Kidney (tissue), 13 donors: ENCODE measurements at regions not wholly inside any gene's neighbourhood (a gene's known extent, or its start where the extent isn't known, plus 50 kb on each side); places are given as distances from the start of the nearest gene placed in this dataset.

Source experiments
- DNase-seq, 5 donors: peaks; one replicate each; pipeline ENCODE4 v3.0.0-alpha.2; 2013 to 2020
- FAIRE-seq: peaks from 2 replicates; lab custom pipeline; 2012; peaks lifted over from hg19 to GRCh38; lab: Jason Lieb, UNC
- H3K27ac ChIP-seq, 2 donors: one replicate each; pipeline ENCODE4 v1.7.0; 2013; ENCODE audit warnings: low read depth in 2 of 2, low read length in 2 of 2, inconsistent platforms in 1 of 2
- H3K27me3 ChIP-seq: one replicate; pipeline ENCODE4 v1.7.1; 2013; ENCODE audit warnings: low read length, inconsistent platforms; ENCODE audit not compliant: control insufficient read depth, insufficient read depth
- H3K36me3 ChIP-seq, 3 donors: one replicate each; pipeline versions ENCODE4 v1.7.0 to v1.7.1; 2013; ENCODE audit warnings: low read length in 3 of 3, control low read depth in 1 of 3, inconsistent platforms in 1 of 3; ENCODE audit not compliant: insufficient read depth in 3 of 3, control insufficient read depth in 2 of 3
- H3K4me1 ChIP-seq, 3 donors: one replicate each; pipeline versions ENCODE4 v1.7.0 to v1.7.1; 2013; ENCODE audit warnings: low read length in 3 of 3, inconsistent platforms in 1 of 3, low read depth in 1 of 3; ENCODE audit not compliant: control insufficient read depth in 2 of 3, insufficient read depth in 2 of 3
- H3K4me3 ChIP-seq, 3 donors: one replicate each; pipeline versions ENCODE4 v1.7.0 to v1.8.1; 2013; ENCODE audit warnings: low read length in 3 of 3, control low read depth in 1 of 3, inconsistent platforms in 1 of 3
- H3K9ac ChIP-seq, 3 donors: one replicate each; pipeline versions ENCODE4 v1.7.0 to v1.7.1; 2013; ENCODE audit warnings: low read length in 3 of 3, control low read depth in 1 of 3, inconsistent platforms in 1 of 3
- H3K9me3 ChIP-seq, 3 donors: one replicate each; pipeline versions ENCODE4 v1.7.0 to v1.7.1; 2013; ENCODE audit warnings: low read length in 3 of 3, control low read depth in 1 of 3, inconsistent platforms in 1 of 3; ENCODE audit not compliant: control insufficient read depth in 2 of 3, insufficient read depth in 1 of 3
- CTCF ChIP-seq: IDR thresholded peaks from 3 replicates; pipeline ENCODE4 v1.5.1; 2012; ENCODE audit warnings: mild to moderate bottlenecking, moderate library complexity, borderline replicate concordance; ENCODE audit not compliant: insufficient read depth; ENCODE audit errors: extremely low read depth
- intact Hi-C: fragments of 100-400 bp; cut with DNase I; formaldehyde crosslinking; loops from one replicate; pipeline ENCODE4 v1.11.1; 2022
- donor health status: control.
- donor health status: control.
- donor health status: control.
- donor health status: control.
- donor health status: control.
- donor health status: DM: yes; HTN: yes; CAD: no.
- donor health status: Normal renal cell carcinoma (clear cell type).

DNA sequence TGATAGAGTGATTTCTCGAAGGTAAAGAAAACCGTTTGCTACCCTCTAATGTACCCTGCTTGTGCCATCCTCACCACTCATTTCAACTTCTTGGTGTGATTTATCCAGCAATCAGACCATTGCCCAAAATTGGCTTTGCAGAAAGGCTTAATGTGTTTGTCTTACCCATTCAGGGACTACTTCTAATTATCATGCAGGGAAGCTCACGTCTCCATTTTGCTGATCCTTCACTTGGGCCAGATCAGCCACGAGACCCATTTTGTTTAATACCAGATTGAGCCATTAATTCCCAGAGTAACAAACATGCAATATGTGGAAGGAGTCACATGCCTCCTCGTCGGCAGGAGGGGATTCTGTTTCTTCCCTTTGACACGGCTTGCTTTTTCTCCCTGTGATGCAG, 51.1 kb upstream of the CRY1 start:
- intact Hi-C loops, result no loop called here
- H3K9ac ChIP-seq, result no peak overlapping the region

DNA sequence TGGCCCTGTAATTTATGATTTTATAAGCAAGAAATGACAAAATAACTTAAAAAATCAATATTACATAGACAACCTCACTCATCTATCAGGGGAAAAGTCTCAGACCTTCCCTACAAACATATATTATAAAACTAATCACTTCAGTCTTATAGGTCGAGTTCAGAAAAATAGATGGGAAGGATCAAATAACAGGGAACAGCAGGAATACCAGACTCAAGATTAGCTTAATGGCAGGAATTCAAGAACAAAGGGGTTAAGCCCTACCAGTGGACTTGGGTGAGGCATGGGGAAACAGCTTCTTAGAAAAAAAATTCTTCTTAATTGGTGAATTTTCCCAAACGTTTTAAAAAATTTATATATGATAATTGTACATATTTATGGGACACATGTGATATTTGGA, 51.6 kb upstream of the CRY1 start:
- no peaks in the 10 kb centered on the region for H3K36me3 ChIP-seq
- DNase-seq (no peak), FAIRE-seq (no peak)
- H3K4me1 ChIP-seq, result no peaks in the 10 kb centered on the region
- TF ChIP-seq CTCF, result no peak
- no peak overlapping the region for H3K27ac ChIP-seq
- intact Hi-C loops, result no loop called here
- H3K27me3 ChIP-seq, result no peaks in the 10 kb centered on the region
- no peaks in the 10 kb centered on the region for H3K9me3 ChIP-seq
- no peak overlapping the region for H3K4me3 ChIP-seq
- H3K9ac ChIP-seq, result no peak overlapping the region

More for the DNA sequence above, 51.1 kb upstream of the CRY1 start:
- H3K27me3 ChIP-seq, result no peaks in the 10 kb centered on the region
- no peak overlapping the region for H3K27ac ChIP-seq
- TF ChIP-seq CTCF, result no peak
- DNase-seq, result no peak
- H3K4me3 ChIP-seq, result no peak overlapping the region
- H3K9me3 ChIP-seq, result no peaks in the 10 kb centered on the region
- H3K36me3 ChIP-seq, result no peaks in the 10 kb centered on the region
- no peaks in the 10 kb centered on the region for H3K4me1 ChIP-seq
- no peak for FAIRE-seq

DNA sequence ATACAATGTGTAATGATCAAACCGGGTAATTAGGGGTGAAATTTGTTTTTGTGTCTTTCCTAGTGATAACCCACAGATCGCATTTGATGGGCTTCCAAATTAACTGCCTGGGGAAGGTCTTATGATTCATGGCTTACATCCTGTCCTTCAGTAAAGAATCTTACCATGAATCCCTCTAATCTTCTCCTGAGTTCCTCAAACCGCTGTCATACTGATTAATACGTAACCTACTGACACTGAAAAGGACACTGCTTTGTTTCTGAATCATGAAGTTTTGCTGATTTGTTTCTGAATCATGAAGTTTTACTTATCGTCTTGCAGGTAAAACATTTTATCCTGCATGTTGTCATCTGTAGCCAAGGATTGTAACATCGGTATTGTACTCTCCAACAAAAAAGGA, 52.0 kb upstream of the CRY1 start:
- no peaks in the 10 kb centered on the region for H3K9me3 ChIP-seq
- no peaks in the 10 kb centered on the region for H3K27me3 ChIP-seq
- FAIRE-seq (no peak), DNase-seq (no peak)
- no peak overlapping the region for H3K9ac ChIP-seq
- no peak overlapping the region for H3K27ac ChIP-seq
- no peaks in the 10 kb centered on the region for H3K4me1 ChIP-seq
- intact Hi-C loops, result no loop called here
- no peak for TF ChIP-seq CTCF
- H3K36me3 ChIP-seq, result no peaks in the 10 kb centered on the region
- H3K4me3 ChIP-seq, result no peak overlapping the region

DNA sequence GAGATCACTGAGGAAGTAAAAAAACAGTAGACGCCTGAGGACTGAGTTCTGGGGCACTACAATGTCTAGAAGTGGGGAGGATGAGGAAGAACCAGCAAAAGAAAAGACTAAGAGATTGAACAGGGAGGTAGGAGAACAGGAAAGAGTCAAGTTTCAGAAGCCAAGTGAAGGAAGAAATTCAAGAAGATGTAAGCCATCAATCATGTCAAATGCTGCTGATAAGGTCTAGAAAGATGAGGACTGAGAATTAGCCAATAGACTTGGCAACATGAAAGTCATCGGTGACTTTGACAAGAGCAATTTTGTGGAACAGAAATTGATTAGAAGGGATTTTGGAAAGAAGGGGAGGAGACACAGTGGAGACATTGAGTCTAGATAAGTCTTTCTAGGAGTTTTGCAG, 54.8 kb upstream of the CRY1 start:
- H3K36me3 ChIP-seq, result no peaks in the 10 kb centered on the region
- intact Hi-C loops, result no loop called here
- H3K9ac ChIP-seq, result no peak overlapping the region
- H3K27me3 ChIP-seq, result no peaks in the 10 kb centered on the region
- FAIRE-seq, result no peak
- H3K4me3 ChIP-seq, result no peak overlapping the region
- H3K27ac ChIP-seq, result no peak overlapping the region
- no peaks in the 10 kb centered on the region for H3K9me3 ChIP-seq
- DNase-seq, result no peak
- TF ChIP-seq CTCF, result no peak
- H3K4me1 ChIP-seq, result no peaks in the 10 kb centered on the region
